ENCODE measurements at regions not wholly inside any gene's neighbourhood (a gene's known extent, or its start where the extent isn't known, plus 50 kb on each side); places are given as distances from the start of the nearest gene placed in this dataset.

DNA sequence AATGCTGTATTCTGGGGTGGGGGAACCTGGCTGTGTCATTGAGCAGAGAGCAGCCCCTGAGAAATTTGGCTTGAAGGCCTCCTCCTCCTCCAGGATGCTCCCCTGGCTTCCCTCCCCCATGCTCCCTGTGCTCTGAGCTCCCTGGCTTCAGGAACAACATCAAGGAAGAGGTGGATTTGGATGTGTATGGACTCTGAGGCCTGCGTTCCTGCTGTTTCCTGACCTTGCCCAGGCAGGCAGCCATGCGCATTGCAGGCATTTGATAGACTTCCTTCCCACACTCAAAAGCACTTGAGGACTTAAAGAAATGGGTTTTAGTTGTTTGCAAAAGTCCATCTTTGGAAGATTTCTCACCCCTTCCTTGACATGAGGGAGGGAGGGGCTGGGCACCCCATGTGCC is 1317.1 kb downstream of the BRD1 start:
- H3K27ac ChIP-seq = no peak overlapping the region
- H3K36me3 ChIP-seq = no peaks in the 10 kb centered on the region
- H3K9ac ChIP-seq = no peak overlapping the region
- peaks cover 0 to 12% (median 0%) of the 10 kb centered on the region in 11 experiments; a peak in 5 of 22 replicates for H4K20me1 ChIP-seq
- no peaks in the 10 kb centered on the region for H3K27me3 ChIP-seq
- H3K9me3 ChIP-seq (replicated peaks in 1 of 11) = no peaks in the 10 kb centered on the region
- TF ChIP-seq Cebpa-rat (IDR thresholded peaks at IDR 0.05) = no peak
- no peak overlapping the region for H3K4me3 ChIP-seq
- H3K4me1 ChIP-seq = no peaks in the 10 kb centered on the region
- H3K4me2 ChIP-seq = no peak overlapping the region

DNA sequence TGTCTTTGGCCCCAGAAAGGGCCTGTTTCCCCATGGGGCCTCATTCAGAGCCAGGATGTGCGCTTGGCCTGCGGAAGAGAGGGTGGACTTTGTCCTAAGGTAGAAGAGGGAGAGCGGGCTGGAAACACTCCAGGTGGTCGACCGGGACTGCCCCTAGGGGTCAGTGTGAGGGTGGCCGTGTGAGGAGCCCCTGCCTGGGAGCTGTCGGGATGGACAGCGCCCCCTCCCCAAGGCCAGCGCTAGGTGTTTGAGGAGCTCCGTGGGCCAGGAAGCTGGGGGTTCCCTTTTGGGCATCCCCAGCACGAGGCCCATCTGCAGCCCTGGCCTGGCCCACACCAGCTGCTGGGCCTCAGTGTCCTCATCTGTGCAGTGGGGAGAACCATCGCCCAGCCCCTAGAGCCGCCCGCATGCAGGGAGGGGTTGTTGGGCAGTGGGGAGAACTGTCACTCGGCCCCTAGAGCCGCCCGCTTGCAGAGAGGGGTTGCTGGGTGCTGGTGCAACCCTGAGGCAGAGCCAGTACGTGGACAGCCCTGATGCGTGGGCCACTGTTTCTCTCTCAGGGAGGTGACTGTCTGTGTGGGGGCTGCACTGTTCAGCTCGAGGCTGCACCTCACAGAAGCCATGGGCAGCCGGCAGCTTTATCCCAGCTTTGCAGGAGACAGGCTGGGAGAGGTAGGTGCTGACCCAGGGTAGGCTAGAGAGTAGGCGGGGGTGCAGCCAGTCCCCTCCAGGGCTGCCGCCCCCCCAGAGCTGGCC is 1319.9 kb downstream of the BRD1 start:
- H3K4me2 ChIP-seq = no peak overlapping the region
- no peak overlapping the region for H3K4me3 ChIP-seq
- TF ChIP-seq Cebpa-rat (IDR thresholded peaks at IDR 0.05) = no peak
- no peaks in the 10 kb centered on the region for H3K36me3 ChIP-seq
- no peaks in the 10 kb centered on the region for H3K9me3 ChIP-seq (replicated peaks in 1 of 11)
- H3K4me1 ChIP-seq = no peaks in the 10 kb centered on the region
- no peaks in the 10 kb centered on the region for H3K27me3 ChIP-seq
- H3K9ac ChIP-seq = no peak overlapping the region
- H3K27ac ChIP-seq = no peak overlapping the region
- peaks cover 0 to 23% (median 0%) of the 10 kb centered on the region in 11 experiments; a peak in 6 of 22 replicates for H4K20me1 ChIP-seq

DNA sequence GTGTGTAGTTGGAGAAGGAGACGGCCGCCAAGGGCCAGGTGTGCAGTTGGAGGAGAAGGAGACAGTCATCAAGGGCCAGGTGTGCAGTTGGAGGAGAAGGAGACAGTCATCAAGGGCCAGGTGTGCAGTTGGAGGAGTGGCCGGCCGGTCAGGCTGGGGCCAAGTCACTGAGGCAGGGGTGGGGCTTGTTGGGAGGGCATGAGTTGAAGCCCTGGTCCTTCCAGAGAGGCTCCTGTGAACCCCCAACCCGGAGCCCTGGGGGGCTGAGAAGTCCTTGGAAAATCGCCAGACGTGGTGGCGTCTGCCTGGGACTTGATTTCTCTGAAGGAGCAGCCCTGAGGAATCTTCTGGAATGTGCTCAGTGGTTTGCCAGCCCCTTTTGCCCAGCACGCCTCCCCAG is 1320.5 kb downstream of the BRD1 start:
- Histone ChIP-seq H3K27ac (no peak overlapping the region), H3K9ac (no peak overlapping the region), H3K27me3 (no peaks in the 10 kb centered on the region), H3K4me2 (no peak overlapping the region), H3K36me3 (no peaks in the 10 kb centered on the region), H3K9me3 (replicated peaks in 1 of 11) (no peaks in the 10 kb centered on the region), H3K4me1 (no peaks in the 10 kb centered on the region), H3K4me3 (no peak overlapping the region), H4K20me1 (peaks cover 0 to 23% (median 0%) of the 10 kb centered on the region in 11 experiments; a peak in 6 of 22 replicates)
- no peak for TF ChIP-seq Cebpa-rat (IDR thresholded peaks at IDR 0.05)

DNA sequence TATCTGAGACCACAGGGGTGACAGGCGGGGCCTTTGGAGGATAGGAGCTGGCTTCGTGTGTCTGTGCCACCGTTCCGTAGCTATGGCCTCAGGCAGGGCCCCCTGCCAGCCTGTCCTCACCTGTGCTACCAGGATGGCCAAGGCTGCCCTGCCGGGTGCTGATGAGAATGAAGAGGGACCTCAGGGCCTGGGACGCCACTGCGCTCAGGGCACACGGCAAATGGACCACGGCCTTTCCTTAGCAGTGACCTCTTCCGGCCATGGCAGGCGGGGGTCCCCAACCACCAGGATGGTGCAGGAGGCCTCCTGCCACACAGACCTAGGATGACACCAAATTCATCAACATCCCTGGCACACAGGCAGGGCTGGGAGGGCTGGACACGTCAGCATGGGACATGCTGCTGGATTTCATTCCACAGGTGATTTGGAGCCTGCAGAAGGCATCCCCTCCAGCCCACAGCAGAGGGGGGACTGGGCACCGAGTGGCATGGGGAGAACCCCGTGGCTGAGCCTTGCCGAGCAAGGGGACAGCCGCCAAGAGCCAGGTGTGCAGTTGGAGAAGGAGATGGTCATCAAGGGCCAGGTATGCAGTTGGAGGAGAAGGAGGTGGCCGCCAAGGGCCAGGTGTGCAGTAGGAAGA is 1321.0 kb downstream of the BRD1 start:
- H3K4me2 ChIP-seq = no peak overlapping the region
- H3K4me3 ChIP-seq = no peak overlapping the region
- H3K36me3 ChIP-seq = no peaks in the 10 kb centered on the region
- H3K27ac ChIP-seq = no peak overlapping the region
- no peak for TF ChIP-seq Cebpa-rat (IDR thresholded peaks at IDR 0.05)
- H4K20me1 ChIP-seq = peaks cover 0 to 23% (median 0%) of the 10 kb centered on the region in 11 experiments; a peak in 6 of 22 replicates
- no peaks in the 10 kb centered on the region for H3K27me3 ChIP-seq
- H3K9ac ChIP-seq = no peak overlapping the region
- no peaks in the 10 kb centered on the region for H3K9me3 ChIP-seq (replicated peaks in 1 of 11)
- H3K4me1 ChIP-seq = no peaks in the 10 kb centered on the region

DNA sequence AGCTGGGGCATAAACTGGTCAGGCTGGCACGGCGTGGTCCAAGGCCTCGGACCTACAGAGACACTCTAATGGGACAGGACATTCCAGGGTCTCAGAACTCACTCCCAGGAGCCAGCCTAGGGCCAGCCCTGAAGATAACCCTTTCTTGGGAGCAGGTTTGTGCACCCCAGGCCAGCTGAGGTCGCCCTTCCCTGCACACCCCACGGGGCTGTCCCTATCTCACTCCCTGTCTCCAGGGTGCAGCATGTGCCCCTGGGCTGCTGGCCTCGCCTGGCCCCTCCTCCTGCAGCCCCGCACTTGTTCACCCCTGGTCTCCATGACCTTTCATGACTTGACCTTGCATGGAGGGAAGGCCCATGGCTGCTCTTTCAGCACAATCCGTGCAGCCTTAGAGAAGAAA is 1321.8 kb downstream of the BRD1 start:
- TF ChIP-seq Cebpa-rat (IDR thresholded peaks at IDR 0.05) = no peak
- no peaks in the 10 kb centered on the region for H3K27me3 ChIP-seq
- H3K27ac ChIP-seq = no peak overlapping the region
- H3K9me3 ChIP-seq (replicated peaks in 1 of 11) = no peaks in the 10 kb centered on the region
- H3K36me3 ChIP-seq = no peaks in the 10 kb centered on the region
- peaks cover 0 to 2% (median 0%) of the 10 kb centered on the region in 10 experiments; a peak in 1 of 20 replicates for H3K4me1 ChIP-seq
- H4K20me1 ChIP-seq = peaks cover 0 to 23% (median 0%) of the 10 kb centered on the region in 11 experiments; a peak in 6 of 22 replicates
- H3K4me2 ChIP-seq = no peak overlapping the region
- H3K4me3 ChIP-seq = no peak overlapping the region
- H3K9ac ChIP-seq = no peak overlapping the region

DNA sequence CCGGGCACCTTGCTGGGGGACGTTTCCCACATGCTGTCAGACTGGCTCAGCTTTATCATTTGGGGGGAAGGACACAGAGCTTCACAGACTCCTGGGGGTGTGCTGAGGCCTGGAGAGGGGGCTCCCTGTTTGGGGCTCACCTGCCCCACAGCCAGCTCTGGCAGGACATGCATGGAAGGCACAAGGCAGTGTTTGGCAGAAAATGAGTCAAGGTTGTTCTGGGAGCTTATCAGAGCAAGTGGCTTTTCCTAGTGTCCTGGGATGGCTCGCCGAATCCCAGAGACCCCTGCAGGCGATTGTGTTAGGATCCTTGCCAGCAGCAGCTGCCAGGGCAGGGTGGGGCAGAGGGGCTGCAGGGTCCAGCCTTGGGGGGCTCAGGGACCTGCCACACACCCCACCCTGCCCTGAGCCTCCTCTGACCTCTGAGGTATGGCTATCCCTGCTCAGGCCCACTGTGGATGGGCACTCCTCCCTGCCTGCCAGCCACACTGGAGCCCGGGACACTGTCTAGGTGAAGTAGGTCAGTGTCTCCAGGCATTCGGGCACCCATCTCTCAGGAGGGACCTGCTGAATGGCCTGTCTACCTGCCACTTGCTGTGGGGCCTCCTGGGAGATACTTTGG is 1323.0 kb downstream of the BRD1 start:
- Histone ChIP-seq H3K4me2 (no peak overlapping the region), H3K27ac (no peak overlapping the region), H3K9me3 (replicated peaks in 1 of 11) (no peaks in the 10 kb centered on the region), H3K4me3 (no peak overlapping the region), H3K27me3 (no peaks in the 10 kb centered on the region), H4K20me1 (peaks cover 0 to 23% (median 0%) of the 10 kb centered on the region in 11 experiments; a peak in 6 of 22 replicates), H3K4me1 (peaks cover 0 to 11% (median 0%) of the 10 kb centered on the region in 10 experiments; a peak in 3 of 20 replicates), H3K36me3 (no peaks in the 10 kb centered on the region), H3K9ac (no peak overlapping the region)
- TF ChIP-seq Cebpa-rat (IDR thresholded peaks at IDR 0.05) = no peak

DNA sequence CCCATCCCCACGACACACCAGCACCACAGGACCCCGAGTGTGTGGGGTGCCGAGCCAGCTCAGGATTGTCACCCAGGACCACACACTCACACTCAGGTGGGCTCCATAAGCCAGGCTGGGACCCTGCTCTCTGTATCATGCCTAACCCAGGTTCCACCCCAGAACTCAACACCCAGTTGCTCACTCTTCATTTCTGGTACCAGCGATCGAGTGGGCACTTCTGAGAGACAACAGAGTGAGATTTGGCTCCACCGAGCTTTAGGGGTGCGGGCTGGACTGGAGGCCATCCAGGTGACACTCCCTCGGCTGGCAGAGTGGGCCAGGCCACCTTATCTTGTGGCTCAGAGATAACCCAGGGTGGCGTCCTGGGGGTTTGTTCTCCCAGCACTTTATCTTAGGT is 1323.8 kb downstream of the BRD1 start:
- TF ChIP-seq Cebpa-rat (IDR thresholded peaks at IDR 0.05) = no peak
- Histone ChIP-seq H3K9me3 (replicated peaks in 1 of 11) (no peaks in the 10 kb centered on the region), H3K27ac (no peak overlapping the region), H3K27me3 (no peaks in the 10 kb centered on the region), H3K4me1 (peaks cover 0 to 11% (median 0%) of the 10 kb centered on the region in 10 experiments; a peak in 3 of 20 replicates), H3K36me3 (no peaks in the 10 kb centered on the region), H3K4me2 (no peak overlapping the region), H3K4me3 (no peak overlapping the region), H3K9ac (no peak overlapping the region), H4K20me1 (peaks cover 0 to 23% (median 0%) of the 10 kb centered on the region in 11 experiments; a peak in 7 of 22 replicates)

DNA sequence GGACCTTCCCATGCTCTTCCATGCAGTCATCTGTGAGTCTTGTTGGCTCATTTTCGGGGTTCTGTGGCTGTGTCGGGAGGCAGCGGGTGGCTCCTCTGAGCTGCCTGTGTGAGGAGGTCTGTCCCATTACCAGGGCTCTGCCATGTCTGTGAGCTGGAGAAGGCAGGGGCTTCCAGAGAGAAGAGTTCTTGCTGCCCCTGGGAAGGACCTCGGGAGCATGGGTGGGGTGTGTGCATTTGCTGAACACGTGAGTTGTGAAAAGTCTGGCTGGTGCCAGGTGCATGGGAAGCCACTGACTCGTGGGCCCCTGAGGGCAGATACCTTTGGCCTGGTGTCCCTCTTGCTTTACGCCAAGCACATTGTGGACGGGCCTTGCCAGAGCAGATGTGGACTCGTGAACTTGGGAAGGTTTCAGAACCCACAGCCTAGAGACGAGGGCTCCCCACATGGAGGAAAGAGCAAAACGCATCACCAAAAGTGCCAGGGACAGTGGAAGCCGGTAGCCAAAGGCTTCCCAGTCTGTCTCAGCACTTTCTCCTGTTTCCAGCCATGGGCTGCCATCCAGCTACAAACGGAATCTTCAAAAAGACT is 1324.5 kb downstream of the BRD1 start:
- Histone ChIP-seq H3K27ac (no peak overlapping the region), H3K9me3 (replicated peaks in 1 of 11) (no peaks in the 10 kb centered on the region), H3K36me3 (no peaks in the 10 kb centered on the region), H3K27me3 (no peaks in the 10 kb centered on the region), H3K4me2 (no peak overlapping the region), H4K20me1 (peaks cover 0 to 23% (median 0%) of the 10 kb centered on the region in 11 experiments; a peak in 7 of 22 replicates), H3K4me3 (no peak overlapping the region), H3K4me1 (peaks cover 0 to 11% (median 0%) of the 10 kb centered on the region in 10 experiments; a peak in 3 of 20 replicates), H3K9ac (no peak overlapping the region)
- no peak for TF ChIP-seq Cebpa-rat (IDR thresholded peaks at IDR 0.05)

DNA sequence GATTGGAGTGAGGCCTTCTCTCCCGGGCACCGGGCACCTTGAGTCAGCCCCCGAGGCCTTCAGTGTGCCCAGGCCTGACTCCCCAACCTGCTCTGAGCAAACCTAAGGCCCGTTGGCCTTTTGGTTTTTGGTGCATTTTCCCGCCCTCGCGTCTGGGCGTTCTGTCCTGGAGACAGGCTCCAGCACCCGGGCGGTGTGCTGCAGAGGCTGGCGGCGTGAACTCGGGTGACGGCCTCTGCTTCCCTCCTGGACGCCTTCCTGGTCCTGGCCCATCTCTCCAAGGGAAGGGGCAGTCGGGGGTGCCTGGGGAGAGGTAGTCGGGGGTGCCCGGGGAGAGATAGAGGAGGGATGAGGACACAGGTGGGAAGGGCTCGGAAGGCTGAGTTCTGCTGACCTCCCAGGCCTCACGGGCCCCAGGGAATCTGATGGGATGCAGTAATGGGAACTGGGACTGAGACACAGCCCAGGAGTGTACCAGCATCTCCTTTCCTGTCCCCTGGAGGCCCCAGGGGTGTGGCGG is 1326.4 kb downstream of the BRD1 start:
- peaks cover 0 to 24% (median 0%) of the 10 kb centered on the region in 11 experiments; a peak in 7 of 22 replicates for H4K20me1 ChIP-seq
- H3K4me1 ChIP-seq = peaks cover 0 to 11% (median 0%) of the 10 kb centered on the region in 10 experiments; a peak in 3 of 20 replicates
- no peaks in the 10 kb centered on the region for H3K9me3 ChIP-seq (replicated peaks in 1 of 11)
- H3K27ac ChIP-seq = no peak overlapping the region
- TF ChIP-seq Cebpa-rat (IDR thresholded peaks at IDR 0.05) = no peak
- H3K4me3 ChIP-seq = no peak overlapping the region
- H3K9ac ChIP-seq = no peak overlapping the region
- H3K4me2 ChIP-seq = no peak overlapping the region
- H3K36me3 ChIP-seq = no peaks in the 10 kb centered on the region
- H3K27me3 ChIP-seq = no peaks in the 10 kb centered on the region
